GM19240 (cell line): ENCODE measurements at regions not wholly inside any gene's neighbourhood (a gene's known extent, or its start where the extent isn't known, plus 50 kb on each side); places are given as distances from the start of the nearest gene placed in this dataset.

Experiments
- DNase-seq: peaks from one replicate; pipeline ENCODE4 v3.0.0; 2011; ENCODE audit warnings: low spot score; ENCODE audit not compliant: insufficient read length

- no peak for DNase-seq
These were observed 376.8 kb downstream of the PCNX1 start for GRCh38 chr14:71284048-71284447.

- DNase-seq, result no peak
These were observed 378.9 kb downstream of the PCNX1 start for GRCh38 chr14:71286126-71286525.

GRCh38 chr14:71287567-71287966 lies 380.3 kb downstream of the PCNX1 start:
- DNase-seq, result no peak

- DNase-seq, result peak; percentile 8
These were observed 382.3 kb downstream of the PCNX1 start for GRCh38 chr14:71289536-71289935.

GRCh38 chr14:71290301-71290700 lies 383.0 kb downstream of the PCNX1 start:
- no peak for DNase-seq

- peak; percentile 35 for DNase-seq
These were observed 383.8 kb downstream of the PCNX1 start for GRCh38 chr14:71290960-71291466.

GRCh38 chr14:71296184-71296583 lies 388.9 kb downstream of the PCNX1 start:
- DNase-seq, result no peak

- no peak for DNase-seq
These were observed 393.5 kb downstream of the PCNX1 start for GRCh38 chr14:71300566-71301330.

- DNase-seq, result no peak
These were observed 394.4 kb downstream of the PCNX1 start for GRCh38 chr14:71301611-71302010.

GRCh38 chr14:71304690-71305089 lies 397.4 kb downstream of the PCNX1 start:
- DNase-seq, result no peak

- no peak for DNase-seq
These were observed 401.4 kb downstream of the PCNX1 start for GRCh38 chr14:71308671-71309070.

GRCh38 chr14:71309756-71310155 lies 402.5 kb downstream of the PCNX1 start:
- DNase-seq, result no peak

- no peak for DNase-seq
These were observed 403.8 kb downstream of the PCNX1 start for GRCh38 chr14:71311061-71311460.

GRCh38 chr14:71314717-71315116 lies 407.5 kb downstream of the PCNX1 start:
- DNase-seq, result no peak

- DNase-seq, result no peak
These were observed 410.3 kb downstream of the PCNX1 start for GRCh38 chr14:71317385-71318096.

GRCh38 chr14:71318097-71318459 lies 410.8 kb downstream of the PCNX1 start:
- DNase-seq, result no peak

GRCh38 chr14:71319666-71320065 lies 412.4 kb downstream of the PCNX1 start:
- no peak for DNase-seq

- DNase-seq, result peak; percentile 92
These were observed 413.0 kb downstream of the PCNX1 start, which contains the start of gene SIPA1L1 for GRCh38 chr14:71320107-71320733. SIPA1L1 (plus strand) TSS chr14:71320476.

- DNase-seq, result peak; percentile 16
These were observed 413.7 kb downstream of the PCNX1 start for GRCh38 chr14:71320734-71321573.

GRCh38 chr14:71321574-71322315 lies 414.5 kb downstream of the PCNX1 start:
- no peak for DNase-seq
